ENCODE measurements at regions not wholly inside any gene's neighbourhood (a gene's known extent, or its start where the extent isn't known, plus 50 kb on each side); places are given as distances from the start of the nearest gene placed in this dataset.

DNA sequence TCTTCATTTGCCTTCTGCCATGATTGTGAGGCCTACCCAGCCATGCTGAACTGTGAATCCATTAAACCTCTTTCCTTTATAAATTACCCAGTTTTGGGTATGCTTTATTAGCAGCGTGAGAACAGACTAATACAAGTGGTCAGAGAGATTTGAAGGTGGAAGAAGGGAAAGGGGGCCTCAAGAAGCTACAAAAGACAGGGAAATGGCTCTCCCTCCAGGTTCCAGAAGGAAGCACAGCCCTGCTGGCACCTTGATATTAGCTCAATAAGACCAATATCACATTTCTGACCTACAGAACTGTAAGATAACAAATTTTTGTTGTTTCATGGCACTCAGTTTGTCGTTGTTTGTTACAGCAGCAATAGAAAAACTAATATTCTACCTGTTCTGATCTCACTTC, 536.5 kb upstream of the MARCKS start:
- DNase-seq: no peak

DNA sequence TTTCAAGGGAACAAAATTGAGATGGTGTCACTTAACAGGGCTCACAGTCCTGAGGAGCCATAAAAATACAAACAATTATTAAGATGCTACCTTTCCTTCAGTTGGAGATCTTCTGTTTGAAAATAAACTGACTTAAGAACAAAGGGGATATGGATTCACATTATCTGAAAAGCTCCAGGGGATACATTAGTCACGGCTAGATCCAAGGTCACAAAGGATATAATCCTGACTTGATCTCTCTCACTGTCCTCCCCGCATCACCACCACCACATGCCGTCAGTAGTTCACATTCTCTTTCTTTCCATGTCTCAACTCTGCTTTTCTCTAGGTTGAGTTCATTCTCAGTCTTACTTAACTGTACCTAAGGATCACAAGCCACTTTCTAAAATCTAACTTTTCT, 530.4 kb upstream of the MARCKS start:
- DNase-seq: no peak

DNA sequence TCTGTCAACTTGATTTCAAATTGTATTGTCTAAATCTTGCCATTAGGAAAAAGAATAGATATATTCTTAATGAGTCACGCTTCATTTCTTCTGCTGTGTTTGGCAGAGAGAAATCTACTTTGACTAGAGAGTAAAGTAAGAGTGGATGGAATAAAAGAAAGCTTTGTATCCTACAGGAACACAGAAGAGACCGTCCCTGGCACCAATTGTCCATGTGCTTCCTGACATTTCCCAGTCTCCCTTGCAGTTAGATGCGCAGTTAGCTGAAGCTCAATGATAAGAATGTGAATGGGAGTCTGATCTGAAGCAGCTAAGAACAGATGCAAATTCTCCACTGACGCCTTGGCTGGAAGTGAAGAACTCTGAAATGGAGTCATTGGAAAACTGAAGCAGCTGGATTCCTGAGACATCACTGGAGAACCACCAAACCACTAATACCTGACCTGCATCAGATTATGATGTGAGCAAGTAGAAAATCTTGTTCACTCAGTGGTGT, 528.2 kb upstream of the MARCKS start:
- DNase-seq: no peak

DNA sequence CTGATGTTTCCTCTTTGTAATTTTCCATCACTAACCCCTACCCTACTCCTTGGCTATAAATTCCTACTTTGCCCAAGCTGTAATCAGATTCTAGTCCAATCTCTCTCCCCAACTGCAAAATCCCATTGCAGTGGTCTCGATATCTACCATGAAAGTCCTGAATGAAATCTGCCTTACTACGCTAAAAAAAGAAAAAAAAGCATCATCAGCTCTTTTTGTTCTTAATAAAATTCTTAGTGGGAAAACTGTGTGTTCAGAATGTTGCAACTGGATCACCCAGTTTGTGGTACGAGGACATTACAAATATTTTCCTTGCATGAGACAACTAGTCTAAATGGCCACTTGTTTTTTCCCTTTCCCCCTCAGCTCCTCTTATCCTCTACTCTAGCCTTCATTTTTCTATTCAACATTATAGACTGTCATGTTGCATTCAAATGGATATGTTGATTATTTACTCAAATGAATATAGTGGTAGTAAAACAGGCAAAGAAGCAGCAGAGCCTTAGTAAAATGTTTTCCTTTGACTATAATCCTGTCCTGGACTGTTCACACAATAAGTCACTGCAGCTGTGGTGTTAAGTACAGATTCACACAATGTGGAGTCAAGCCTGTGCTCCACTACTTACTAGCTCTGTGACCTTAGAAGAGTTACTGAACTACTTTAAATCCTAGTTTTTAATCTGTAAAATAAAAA, 527.1 kb upstream of the MARCKS start:
- DNase-seq: no peak

DNA sequence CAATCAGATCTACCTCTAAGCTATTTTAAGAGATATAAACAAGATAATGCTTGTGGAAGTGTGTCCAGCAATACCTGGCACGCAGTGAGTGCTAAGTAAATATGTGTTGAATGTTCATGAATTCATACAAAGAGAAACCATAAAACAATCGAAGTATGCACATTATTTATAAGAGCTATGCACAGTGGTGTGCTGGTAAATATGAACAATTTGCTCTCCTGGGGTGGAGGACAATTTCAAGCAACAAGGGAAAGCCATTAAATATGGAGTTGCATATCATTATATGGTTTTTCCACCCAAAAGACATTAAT, 526.6 kb upstream of the MARCKS start:
- DNase-seq: no peak

DNA sequence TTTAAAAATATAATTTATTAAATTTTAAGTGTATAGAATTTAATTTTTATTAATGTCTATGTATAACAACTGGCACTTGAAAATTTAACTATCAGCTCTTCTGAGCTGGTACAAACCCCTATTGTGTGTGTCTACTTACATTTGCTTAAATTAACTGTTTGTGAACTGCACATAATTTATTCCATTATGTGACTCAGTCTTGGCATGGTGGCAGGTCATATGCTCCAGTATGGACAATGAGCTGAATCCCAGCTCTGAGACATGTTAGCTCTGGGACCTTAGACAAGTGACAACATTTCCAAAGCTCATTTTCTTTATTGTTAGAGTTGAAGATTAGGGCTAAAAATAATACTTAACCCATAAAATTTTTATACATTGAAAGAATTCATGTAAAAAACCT, 526.1 kb upstream of the MARCKS start:
- no peak for DNase-seq

DNA sequence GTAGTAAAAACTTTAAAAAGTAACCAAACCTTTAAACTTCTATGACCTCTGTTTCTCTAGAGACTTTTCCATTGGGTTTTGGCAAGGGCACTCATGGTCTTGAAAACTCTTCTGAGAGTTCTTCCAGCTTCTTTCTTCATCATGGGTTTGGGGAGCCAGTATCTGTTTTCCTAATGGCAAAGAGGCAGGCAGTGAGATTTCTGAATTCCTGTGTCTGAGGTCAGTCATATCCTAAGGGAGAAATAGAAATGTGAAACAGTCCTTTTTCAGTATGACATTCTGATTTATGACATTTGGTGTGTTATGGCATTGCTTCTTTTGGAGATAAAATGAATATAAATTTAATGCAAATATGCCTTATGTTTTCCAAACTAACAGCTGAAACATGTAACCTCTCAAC, 518.5 kb upstream of the MARCKS start:
- DNase-seq: no peak

DNA sequence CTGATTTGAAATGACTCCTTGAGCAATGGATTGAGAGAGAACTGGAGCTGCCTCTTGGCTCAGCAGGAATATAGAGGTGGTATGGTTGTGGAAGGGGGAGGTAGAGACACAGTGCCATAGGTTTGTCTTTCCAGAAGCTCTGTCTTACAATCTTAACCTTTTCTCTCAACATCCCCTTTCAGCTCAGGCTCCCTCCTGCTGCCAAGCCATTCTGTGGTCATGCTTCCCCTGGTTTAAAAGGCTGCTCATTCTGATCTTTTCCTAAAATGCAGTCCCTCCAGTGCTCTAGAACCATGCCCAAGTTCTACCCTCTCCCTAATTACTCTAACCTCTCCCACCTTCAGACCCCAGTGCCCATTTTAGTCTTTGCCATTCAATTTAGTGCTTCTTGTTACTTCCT, 517.9 kb upstream of the MARCKS start:
- no peak for DNase-seq

DNA sequence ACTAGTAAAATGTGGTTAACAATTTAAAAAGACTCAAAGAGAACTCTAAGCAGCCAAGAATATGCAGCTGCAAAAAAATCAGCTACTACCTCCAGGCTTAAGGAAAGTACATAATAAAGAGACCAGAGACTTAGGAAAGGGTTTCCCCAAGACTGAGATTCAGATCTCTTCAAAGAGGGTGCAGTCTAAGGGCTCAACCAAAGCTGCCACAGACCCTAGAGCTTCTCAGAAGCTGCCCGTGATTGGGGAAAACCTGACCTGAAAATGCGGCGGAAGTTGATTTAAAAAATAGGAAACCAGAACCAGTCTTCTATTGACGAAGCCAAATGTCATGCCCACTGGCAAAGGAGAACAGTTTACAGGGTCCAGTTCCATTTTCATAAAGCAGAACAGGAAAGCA, 516.8 kb upstream of the MARCKS start:
- DNase-seq: no peak

DNA sequence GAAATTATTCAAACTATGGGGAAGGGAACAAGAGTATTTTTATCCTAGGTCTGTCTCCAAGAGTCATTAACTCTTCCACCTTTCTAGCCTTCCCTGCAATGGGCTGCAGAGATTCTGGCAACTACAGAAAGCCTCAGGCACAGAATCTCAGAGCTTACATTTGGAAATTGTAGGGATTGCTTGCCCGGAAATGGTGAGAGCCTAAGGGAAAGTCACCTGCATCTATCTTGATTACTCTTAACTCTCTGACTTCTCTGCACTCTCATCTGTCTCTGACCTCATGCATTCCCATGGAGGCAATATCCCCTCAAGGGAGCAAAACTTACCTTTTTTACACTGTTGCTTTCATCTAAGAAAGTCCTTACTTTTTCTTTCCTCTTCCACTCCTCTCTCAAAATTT, 513.2 kb upstream of the MARCKS start:
- no peak for DNase-seq

DNA sequence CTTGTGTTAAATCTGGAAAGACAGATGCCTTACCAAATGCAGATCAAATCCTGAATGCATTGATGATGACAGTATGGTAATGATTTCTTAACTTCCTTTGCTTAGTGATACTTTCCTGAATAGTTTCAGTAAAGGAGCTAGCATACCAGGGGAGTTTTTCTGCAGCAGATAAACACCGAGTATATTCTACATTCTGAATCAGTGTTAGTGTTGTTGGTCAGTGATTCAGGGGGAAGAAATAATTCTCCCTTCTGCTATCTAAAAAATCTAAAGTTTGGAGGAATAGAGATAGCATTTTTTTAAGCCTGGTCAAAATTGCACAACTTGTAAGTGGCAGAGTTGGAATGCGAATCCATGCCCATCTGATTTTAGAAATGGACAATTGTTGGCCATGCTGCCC, 512.2 kb upstream of the MARCKS start:
- no peak for DNase-seq

DNA sequence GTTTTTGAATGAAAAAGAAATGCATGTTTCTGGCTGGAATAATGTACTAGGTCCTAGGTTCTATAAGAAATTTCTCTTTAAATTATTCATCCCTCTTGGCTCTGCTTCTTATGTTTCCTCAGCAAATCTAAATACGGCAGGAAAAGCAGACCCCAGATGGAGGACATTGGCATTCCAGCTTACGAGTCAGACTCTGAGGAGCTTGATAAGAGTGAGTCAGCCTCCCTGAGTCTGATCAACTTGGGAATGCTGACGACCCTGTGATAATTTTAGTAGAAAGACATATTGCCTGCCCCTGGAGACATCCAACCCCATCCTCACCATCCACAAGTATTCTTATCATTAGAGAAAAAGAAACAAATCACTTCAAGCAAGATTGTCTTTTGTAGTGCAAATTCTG, 509.7 kb upstream of the MARCKS start:
- DNase-seq: no peak

DNA sequence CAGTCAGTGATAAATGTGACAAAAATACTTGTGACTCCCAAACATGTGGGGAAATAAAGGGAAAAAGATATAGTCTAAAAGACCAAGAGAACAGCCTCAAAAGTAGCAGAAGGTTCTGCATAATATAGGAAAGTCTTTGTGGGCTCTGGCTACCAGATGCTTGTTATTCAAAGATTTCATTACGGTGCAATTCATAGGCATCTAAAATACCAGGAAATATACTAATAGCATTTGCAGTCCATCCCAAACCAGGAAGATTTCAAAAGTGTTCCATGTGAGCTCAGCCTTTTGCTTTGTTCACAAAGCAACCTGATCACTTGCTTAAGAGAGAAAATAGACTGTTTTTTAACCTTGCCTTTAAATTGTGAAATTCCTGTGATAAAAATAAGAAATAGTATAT, 506.7 kb upstream of the MARCKS start:
- no peak for DNase-seq

DNA sequence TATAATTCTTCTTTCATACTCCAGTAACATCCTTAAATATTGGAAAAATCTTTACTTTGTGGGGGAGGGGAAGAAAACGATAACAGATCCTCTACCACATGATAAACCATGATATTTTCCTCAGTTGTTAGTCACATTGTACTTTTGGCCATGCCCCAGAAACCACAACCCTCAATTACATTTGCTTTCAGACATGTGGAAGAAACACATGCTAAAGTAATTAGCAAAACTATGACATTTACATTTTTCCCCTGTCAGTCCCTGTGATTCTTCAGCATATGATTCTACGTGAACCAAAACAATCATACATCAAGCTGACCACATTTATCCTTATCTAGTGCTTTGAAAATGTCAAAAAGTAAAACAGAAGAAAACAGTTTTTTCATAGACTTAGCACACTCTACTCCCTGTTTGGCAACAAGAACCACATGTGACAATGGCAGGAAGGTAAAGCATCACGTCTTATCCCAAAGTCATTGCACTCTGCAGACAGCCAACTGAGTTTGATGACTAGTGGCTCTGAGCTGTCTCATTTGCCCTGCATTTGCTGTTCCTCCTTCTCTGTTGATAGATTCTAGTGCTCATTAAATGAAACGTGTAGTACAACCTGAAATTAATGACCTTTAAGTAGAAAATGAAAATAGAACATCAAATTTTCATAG, 505.8 kb upstream of the MARCKS start:
- DNase-seq: no peak

DNA sequence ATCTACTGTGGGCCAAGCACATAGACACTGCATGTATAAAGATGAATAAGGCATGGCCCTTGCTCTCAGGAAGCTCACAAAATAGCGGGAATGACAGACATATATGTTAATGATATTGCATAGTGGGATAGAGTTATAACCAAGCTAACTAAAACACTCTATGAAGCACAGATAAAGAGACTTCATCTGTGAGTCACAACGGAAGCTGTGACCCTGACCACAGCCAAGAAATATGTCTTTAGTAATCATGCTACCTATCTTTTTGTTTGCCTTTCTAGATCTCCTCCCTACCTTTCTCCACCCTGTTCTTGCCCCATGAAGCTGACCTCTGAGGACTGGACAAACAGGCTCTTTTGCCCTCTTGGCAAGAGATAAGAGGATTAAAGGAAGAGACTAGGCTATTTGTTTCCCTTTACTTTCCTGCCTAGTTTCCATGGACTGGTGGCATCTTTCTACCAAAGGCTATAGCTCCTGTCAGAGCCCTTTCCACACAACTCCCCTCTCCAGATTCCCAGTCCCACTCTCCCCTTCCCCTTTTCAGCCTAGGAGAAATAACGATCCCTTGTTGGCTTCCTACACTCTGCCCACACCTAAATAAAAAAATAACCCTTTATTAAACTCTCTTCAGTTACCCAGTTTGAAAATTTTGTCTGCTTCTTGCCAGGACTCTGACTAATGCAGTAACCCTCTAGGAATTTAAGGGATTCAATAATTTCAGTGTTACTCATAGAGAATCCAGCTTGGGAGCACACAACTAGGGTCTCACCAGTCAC, 504.9 kb upstream of the MARCKS start:
- DNase-seq: no peak

DNA sequence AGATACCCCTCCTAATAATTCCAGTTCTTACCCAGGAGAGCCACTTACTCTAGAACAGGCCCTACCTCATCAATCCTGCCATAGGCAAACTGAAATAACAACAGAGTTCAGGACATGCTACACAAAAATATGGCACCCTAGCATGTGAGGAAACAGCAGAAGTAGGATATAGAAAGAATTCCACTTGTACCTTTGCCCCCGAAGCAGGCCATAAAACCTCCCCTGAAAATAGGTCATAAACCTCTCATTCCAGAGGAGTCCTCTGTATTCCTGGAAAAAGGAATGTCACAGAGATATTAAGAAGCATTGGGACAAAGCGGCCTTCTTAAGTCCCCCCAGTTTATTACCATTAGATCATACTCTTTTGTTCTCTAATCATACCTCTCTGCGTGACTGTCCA, 504.3 kb upstream of the MARCKS start:
- DNase-seq: no peak

DNA sequence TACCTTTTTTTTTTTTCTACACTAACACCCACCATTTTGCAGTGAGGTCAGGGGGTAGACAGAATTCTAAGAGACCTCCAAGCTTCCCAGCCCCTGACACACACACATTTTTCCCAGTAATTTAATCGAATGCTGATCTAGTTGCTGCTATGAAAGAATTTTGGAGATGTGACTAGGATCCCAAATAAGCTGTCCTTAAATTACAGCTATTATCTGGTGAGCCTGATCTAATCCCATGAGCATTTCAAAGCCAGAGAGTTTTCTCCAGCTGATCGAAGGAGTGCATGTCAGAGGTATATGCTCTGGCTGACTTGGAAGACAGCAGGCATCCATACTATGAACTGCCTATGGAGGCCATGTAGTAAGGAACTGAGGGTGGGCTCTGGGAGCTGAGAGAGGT, 503.8 kb upstream of the MARCKS start:
- no peak for DNase-seq

DNA sequence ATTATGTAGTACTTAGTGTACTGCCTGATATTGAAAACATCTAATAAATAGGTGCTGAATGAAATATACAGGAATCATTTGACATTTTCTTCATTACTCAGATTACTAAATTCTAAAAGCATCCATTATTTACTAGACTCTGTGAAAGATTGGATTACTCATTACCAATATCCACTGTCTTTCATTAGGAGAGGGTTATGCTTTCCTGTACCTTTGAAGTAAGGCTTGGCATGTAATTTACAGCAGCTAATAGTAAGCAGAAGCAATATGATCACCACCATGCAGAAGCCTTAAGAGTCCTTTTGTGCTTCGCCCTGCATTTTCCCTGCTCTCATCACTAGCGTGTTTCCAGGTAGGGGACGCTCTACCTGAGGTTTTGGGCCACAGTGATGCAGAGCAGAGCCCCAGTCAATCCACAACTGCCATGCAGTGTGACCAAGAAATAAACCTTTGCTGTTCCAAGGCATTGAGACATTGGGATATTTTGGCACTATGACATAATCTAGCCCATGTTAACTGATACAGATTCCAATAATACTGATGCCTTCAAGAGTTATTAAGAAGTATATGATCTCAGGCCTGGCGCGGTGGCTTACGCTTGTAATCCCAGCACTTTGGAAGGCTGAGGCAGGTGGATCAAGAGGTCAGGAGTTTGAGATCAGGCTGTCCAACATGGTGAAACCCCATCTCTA, 502.8 kb upstream of the MARCKS start:
- no peak for DNase-seq

DNA sequence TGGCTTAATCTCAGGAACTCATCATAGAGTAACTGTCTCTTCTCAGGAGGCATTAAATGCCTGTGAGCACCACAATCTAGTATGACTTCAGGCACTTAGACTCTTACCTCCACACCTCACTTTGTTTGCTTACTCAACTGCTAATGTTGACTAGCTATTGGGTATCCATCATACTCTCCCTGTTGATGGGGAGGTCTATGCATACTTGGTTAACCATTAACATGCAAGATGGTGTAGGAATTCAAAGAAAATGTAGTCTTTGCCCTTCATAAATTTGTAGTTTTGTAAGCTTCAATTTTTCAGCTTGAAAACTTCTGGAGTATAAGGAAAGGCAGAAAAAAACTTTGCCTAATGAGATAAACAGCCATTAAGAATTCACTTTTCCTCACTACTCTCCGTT, 501.0 kb upstream of the MARCKS start:
- no peak for DNase-seq

DNA sequence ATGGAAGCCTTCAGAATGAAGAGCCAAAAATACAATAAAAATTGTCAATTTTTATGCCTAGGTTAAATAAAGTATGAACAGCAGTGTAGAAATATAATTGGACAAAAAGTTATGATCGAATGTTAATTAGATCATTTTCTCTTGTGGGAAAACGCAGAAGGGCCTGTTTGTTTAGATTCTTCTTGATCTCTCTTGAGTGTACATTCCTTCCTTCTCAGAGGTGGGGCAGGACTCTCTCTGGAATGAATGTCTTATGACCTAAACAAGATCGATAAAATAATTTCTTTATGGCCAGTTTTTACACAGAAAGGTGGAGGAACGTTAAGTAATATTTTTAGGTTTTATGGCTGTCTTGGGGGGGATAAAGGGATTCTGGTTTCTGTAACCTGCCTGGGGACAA, 500.1 kb upstream of the MARCKS start:
- DNase-seq: no peak

DNA sequence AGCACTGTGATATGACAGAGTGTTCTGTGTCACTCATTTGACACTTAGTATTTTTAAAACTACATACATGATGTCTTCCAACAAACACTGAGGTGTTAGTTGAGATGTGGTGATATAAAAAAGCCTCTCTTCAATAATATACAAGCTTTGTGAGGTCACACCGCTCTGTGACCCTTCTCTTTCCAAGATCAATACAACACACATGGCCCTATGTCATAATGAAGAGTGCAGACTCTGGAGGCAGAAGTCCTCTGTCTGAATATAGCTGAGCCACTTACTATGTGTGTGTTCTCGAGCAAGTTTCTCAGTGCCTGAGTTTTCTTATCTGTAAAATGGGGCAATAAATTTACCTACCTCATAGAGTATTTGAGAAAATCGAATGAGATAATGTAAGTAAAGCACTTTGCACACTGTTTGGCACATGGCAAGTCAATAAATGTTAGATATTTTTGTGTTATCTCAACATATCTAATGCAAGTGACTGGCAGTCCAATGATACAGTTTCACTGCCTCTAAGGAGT, 499.0 kb upstream of the MARCKS start:
- no peak for DNase-seq

DNA sequence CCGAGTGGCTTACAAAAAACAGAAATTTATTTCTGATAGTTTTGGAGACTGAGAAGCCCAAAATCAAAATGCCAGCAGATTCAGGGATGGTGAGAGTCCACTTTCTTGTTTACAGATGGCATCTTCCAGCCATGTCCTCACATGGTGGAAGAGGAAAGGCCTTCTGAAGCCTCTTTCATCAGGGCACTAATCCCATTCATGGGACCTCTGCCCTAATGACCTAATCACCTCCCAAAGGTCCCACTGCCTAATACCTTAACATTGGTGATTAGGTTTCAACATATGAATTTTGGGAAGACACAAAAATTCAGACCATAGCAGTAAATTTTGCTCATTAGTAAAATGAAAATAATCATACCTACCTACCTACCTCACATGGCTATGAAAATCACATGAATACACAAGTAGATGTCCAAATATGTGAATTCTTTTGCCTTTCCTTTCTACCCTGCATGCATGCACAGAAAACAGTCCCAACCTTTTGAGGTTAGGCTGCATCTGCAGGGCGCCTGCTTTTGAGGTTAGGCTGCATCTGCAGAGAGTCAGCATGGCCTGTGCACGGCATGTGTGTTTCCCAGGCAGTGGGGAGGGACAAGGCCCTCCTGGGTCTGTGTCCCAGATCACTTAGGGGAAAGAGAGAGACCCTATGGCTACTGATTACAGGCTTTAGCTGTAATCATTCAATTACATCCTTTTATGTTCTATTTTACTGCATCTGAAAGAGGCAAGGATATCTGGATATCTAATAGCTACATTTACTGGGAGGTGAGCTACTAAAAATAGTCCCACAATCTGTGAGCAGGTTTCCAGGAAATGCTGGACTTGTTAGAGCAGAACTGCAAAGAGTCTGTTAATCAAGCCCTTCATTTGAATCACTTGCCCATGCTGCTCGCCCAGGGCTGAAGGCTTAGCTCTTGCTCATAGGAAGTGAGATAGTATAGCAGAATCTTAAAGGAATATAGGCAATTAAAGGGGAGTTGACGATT, 497.7 kb upstream of the MARCKS start:
- no peak for DNase-seq

All from AML-193 (cell line).